ENCODE measurements at regions not wholly inside any gene's neighbourhood (a gene's known extent, or its start where the extent isn't known, plus 50 kb on each side); places are given as distances from the start of the nearest gene placed in this dataset.

DNA sequence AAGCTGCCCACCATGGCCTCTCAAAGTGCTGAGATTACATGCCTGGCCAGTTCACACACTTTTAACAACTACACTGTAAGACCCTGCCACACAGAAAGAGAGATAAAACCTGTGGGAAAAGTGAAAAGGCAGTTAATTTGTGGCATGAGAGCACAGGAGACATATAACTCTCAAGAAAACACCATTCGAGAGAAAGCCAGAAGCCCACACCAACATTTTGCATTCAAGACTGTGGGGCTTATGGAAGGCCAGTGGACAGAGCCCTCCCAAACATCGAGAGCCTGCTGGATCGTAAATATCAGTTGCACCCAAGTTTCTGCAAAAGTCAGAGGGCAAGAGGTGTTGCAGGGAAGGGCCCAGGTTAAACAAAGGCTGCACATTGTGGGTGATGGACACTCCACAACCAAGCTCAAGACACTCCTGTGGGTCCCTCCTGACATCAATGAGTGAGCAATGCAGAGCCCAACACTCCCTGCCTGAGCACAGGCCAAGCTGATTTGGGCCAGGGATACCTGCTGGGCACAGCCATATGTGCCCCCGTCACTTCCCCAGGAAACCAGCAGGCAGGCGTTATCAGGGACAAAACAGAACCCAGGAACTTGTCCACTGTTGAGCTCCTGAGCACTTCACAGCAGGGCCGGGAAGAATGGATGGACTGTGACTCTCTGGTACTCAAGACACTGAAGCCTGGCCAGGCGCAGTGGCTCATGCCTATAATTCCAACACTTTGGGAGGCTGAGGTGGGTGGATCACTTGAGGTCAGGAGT lies 114.4 kb downstream of the ZFP36L2 start:
- no peak overlapping the region for H3K27ac Mint-ChIP-seq (ENCODE audit: unreplicated experiment)
- no peak overlapping the region for H3K4me3 Mint-ChIP-seq (ENCODE audit: low read depth, unreplicated experiment)
- TF ChIP-seq, protein P1, sequence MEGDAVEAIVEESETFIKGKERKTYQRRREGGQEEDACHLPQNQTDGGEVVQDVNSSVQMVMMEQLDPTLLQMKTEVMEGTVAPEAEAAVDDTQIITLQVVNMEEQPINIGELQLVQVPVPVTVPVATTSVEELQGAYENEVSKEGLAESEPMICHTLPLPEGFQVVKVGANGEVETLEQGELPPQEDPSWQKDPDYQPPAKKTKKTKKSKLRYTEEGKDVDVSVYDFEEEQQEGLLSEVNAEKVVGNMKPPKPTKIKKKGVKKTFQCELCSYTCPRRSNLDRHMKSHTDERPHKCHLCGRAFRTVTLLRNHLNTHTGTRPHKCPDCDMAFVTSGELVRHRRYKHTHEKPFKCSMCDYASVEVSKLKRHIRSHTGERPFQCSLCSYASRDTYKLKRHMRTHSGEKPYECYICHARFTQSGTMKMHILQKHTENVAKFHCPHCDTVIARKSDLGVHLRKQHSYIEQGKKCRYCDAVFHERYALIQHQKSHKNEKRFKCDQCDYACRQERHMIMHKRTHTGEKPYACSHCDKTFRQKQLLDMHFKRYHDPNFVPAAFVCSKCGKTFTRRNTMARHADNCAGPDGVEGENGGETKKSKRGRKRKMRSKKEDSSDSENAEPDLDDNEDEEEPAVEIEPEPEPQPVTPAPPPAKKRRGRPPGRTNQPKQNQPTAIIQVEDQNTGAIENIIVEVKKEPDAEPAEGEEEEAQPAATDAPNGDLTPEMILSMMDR (IDR thresholded peaks at IDR 0.05; ENCODE audit: unreplicated experiment): no peak
- no peak for DNase-seq
- H3K27me3 Mint-ChIP-seq (ENCODE audit: unreplicated experiment): no peaks in the 10 kb centered on the region
- CTCF ChIA-PET: no interaction called here
- no peaks in the 10 kb centered on the region for H3K9me3 Mint-ChIP-seq (ENCODE audit: low read depth, unreplicated experiment)
- no peaks in the 10 kb centered on the region for H3K36me3 Mint-ChIP-seq (ENCODE audit: insufficient read depth, unreplicated experiment)
- intact Hi-C loops (cut with micrococcal nuclease; ENCODE audit: unreplicated experiment): no loop called here
- peaks cover 38% of the 10 kb centered on the region for H3K4me1 Mint-ChIP-seq (ENCODE audit: low read depth, unreplicated experiment)
- BruUV-seq (replicated peaks): no TSS peak

DNA sequence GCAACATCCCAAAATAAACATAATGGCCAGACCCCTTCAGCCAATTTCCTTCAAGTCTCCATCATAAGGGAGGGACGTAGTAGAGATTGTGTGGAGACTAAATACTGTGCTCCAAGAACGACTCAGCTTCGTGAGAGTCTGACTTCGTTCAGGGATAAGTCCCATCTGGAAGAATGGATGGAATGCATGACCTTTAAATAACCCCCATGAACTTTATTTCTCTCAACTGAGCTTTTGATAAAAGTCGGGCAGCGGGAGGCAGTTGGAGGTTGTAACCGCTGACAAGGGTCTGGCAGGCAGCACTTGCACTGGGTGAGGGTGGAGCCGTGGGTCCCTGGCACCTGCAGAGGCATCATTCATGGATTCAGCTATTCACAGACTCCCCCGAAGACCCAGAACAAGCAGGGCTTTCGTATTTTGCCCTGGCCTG lies 115.9 kb downstream of the ZFP36L2 start:
- H3K36me3 Mint-ChIP-seq (ENCODE audit: insufficient read depth, unreplicated experiment): no peaks in the 10 kb centered on the region
- BruUV-seq (replicated peaks): no TSS peak
- TF ChIP-seq, protein P1 (IDR thresholded peaks at IDR 0.05; ENCODE audit: unreplicated experiment): no peak
- DNase-seq: peak; percentile 24
- H3K27ac Mint-ChIP-seq (ENCODE audit: unreplicated experiment): no peak overlapping the region
- H3K27me3 Mint-ChIP-seq (ENCODE audit: unreplicated experiment): no peaks in the 10 kb centered on the region
- H3K4me3 Mint-ChIP-seq (ENCODE audit: low read depth, unreplicated experiment): no peak overlapping the region
- intact Hi-C loops (cut with micrococcal nuclease; ENCODE audit: unreplicated experiment): no loop called here
- H3K4me1 Mint-ChIP-seq (ENCODE audit: low read depth, unreplicated experiment): peaks cover 30% of the 10 kb centered on the region
- no peaks in the 10 kb centered on the region for H3K9me3 Mint-ChIP-seq (ENCODE audit: low read depth, unreplicated experiment)
- CTCF ChIA-PET: interaction anchor here (0.8 to 1.2 kb wide), 2 partner anchors 15 to 24 kb away, joined by 3 read pairs; no protein-coding TSS in a partner anchor

DNA sequence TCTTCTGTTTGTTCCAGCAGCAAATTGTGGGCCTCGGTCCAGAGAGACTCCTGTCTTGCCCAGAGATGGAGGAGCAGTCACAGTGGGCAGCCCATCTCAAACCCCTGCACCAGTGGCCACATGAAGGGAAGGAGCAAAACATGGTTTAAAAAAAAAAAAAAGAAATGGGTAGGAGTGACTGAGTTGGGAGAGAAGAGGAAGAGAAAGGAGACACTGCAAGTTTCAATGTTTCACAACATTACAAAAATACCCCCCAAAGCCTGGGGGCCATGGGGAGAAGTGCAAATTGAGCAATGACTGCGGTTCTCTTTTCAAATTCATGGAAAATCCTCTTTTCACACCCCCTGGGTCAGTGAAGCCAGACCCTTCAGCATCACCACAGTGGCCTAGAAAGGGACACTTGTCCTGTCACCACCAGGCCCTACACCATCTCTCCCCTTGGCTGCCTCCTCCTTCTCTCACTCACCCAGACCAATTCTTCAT lies 117.1 kb downstream of the ZFP36L2 start:
- TF ChIP-seq, protein P1 (IDR thresholded peaks at IDR 0.05; ENCODE audit: unreplicated experiment): no peak
- Mint-ChIP-seq H3K9me3 (ENCODE audit: low read depth, unreplicated experiment) (peaks cover under 1% of the 10 kb centered on the region), H3K4me3 (ENCODE audit: low read depth, unreplicated experiment) (no peak overlapping the region), H3K4me1 (ENCODE audit: low read depth, unreplicated experiment) (peaks cover 21% of the 10 kb centered on the region), H3K27me3 (ENCODE audit: unreplicated experiment) (no peaks in the 10 kb centered on the region), H3K27ac (ENCODE audit: unreplicated experiment) (no peak overlapping the region), H3K36me3 (ENCODE audit: insufficient read depth, unreplicated experiment) (no peaks in the 10 kb centered on the region)
- no TSS peak for BruUV-seq (replicated peaks)
- CTCF ChIA-PET: no interaction called here
- intact Hi-C loops (cut with micrococcal nuclease; ENCODE audit: unreplicated experiment): no loop called here
- DNase-seq: no peak

DNA sequence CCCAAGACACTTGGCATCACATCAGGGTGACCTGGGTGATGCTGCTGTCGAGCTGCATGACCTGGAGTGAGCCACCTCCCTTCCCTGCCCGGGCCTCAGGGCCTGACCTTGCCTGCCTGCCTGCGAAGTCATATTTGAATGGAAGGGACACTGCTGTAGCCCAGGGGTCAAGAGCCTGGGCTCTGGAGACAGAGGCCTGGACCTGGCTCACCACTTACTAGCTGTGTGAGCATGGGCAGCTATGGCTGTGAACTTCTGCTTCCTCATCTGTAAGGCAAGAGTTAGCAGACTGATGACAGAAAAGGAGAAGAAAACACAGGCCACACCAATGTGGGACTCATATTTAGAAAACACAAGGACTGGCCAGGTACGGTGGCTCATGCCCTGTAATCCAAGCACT lies 118.7 kb downstream of the ZFP36L2 start:
- no peak overlapping the region for H3K27ac Mint-ChIP-seq (ENCODE audit: unreplicated experiment)
- CTCF ChIA-PET: no interaction called here
- H3K9me3 Mint-ChIP-seq (ENCODE audit: low read depth, unreplicated experiment): peaks cover 3% of the 10 kb centered on the region
- H3K4me1 Mint-ChIP-seq (ENCODE audit: low read depth, unreplicated experiment): peaks cover 20% of the 10 kb centered on the region
- TF ChIP-seq, protein P1 (IDR thresholded peaks at IDR 0.05; ENCODE audit: unreplicated experiment): no peak
- intact Hi-C loops (cut with micrococcal nuclease; ENCODE audit: unreplicated experiment): no loop called here
- no peaks in the 10 kb centered on the region for H3K27me3 Mint-ChIP-seq (ENCODE audit: unreplicated experiment)
- no TSS peak for BruUV-seq (replicated peaks)
- no peaks in the 10 kb centered on the region for H3K36me3 Mint-ChIP-seq (ENCODE audit: insufficient read depth, unreplicated experiment)
- no peak overlapping the region for H3K4me3 Mint-ChIP-seq (ENCODE audit: low read depth, unreplicated experiment)
- DNase-seq: no peak

Measured in Calu3 (cell line).